Spleen (tissue), 7 donors: ENCODE measurements at regions not wholly inside any gene's neighbourhood (a gene's known extent, or its start where the extent isn't known, plus 50 kb on each side); places are given as distances from the start of the nearest gene placed in this dataset.

Source experiments
- CTCF ChIP-seq, 11 experiments: fragments of 200-600 bp in 7 of 11; fragments of 450-650 bp in 4 of 11; sonication (generic) in 4 of 11; IDR thresholded peaks in 8 of 11; conservative IDR thresholded peaks in 3 of 11; 1 replicate in 7 of 11; 2 replicates in 4 of 11; pipeline versions ENCODE4 v1.4.0 to v1.8.0; 2016 to 2021; ENCODE audit warnings: antibody characterized with exemption in 11 of 11, inconsistent platforms in 4 of 11, mild to moderate bottlenecking in 1 of 11
- POLR2A ChIP-seq, 3 donors: fragments of 450-650 bp; IDR thresholded peaks; one replicate each; pipeline ENCODE4 v1.5.1; 2017; ENCODE audit warnings: antibody characterized with exemption in 3 of 3, mild to moderate bottlenecking in 1 of 3
- POLR2AphosphoS5 ChIP-seq, 3 donors: sonication (generic); formaldehyde crosslinking; IDR thresholded peaks; one replicate each; pipeline ENCODE4 v1.5.1; 2017; ENCODE audit warnings: antibody characterized with exemption in 3 of 3
- donor health status: DM: no; HTN: no; CAD: no; lungs with moderate emphysema.
- donor health status: DM: no; HTN: no; CAD: no.
- donor health status: DM: no; HTN: no; CAD: no.

GRCh38 chr12:59158681-59159080 is 238.4 kb upstream of the LRIG3 start:
- no peak for TF ChIP-seq CTCF (IDR thresholded peaks at IDR 0.05 in 8 of 11, conservative IDR thresholded peaks at IDR 0.05 in 3 of 11)
- TF ChIP-seq POLR2A (IDR thresholded peaks at IDR 0.05) = no peak
- TF ChIP-seq POLR2AphosphoS5 (IDR thresholded peaks at IDR 0.05) = no peak
